ENCODE measurements at regions not wholly inside any gene's neighbourhood (a gene's known extent, or its start where the extent isn't known, plus 50 kb on each side); places are given as distances from the start of the nearest gene placed in this dataset.

GRCh38 chr5:166708291-166708690 lies 1583.2 kb upstream of the WWC1 start:
- Histone ChIP-seq H3K4me1 (ENCODE audit: control insufficient read depth in 1 of 2, insufficient read depth in 2 of 2, low read length in 2 of 2) (no peaks in the 10 kb centered on the region), H3K27me3 (ENCODE audit: control insufficient read depth in 1 of 2, insufficient read depth in 2 of 2, low read length in 1 of 2) (no peaks in the 10 kb centered on the region), H3K4me3 (ENCODE audit: low read length in 2 of 2) (no peak overlapping the region), H3K36me3 (ENCODE audit: control insufficient read depth in 1 of 2, insufficient read depth in 2 of 2, low read length in 1 of 2) (no peaks in the 10 kb centered on the region), H3K9me3 (ENCODE audit: control insufficient read depth, low read length) (no peaks in the 10 kb centered on the region), H3K27ac (ENCODE audit: low read depth in 1 of 2, low read length in 2 of 2) (no peak overlapping the region)
- 50 to 53% methylated on average over 3 of the region's 3 CpGs for WGBS, 2 donors
- DNase-seq (no peak), ATAC-seq (ENCODE audit: low FRiP score) (no peak)
- intact Hi-C loops (cut with DNase I) = no loop called here

- Histone ChIP-seq H3K4me3 (ENCODE audit: low read length in 2 of 2) (no peak overlapping the region), H3K4me1 (ENCODE audit: control insufficient read depth in 1 of 2, insufficient read depth in 2 of 2, low read length in 2 of 2) (no peaks in the 10 kb centered on the region), H3K9me3 (ENCODE audit: control insufficient read depth, low read length) (no peaks in the 10 kb centered on the region), H3K27ac (ENCODE audit: low read depth in 1 of 2, low read length in 2 of 2) (no peak overlapping the region), H3K36me3 (ENCODE audit: control insufficient read depth in 1 of 2, insufficient read depth in 2 of 2, low read length in 1 of 2) (no peaks in the 10 kb centered on the region), H3K27me3 (ENCODE audit: control insufficient read depth in 1 of 2, insufficient read depth in 2 of 2, low read length in 1 of 2) (no peaks in the 10 kb centered on the region)
- WGBS, 2 donors = 73 to 75% methylated on average over 1 of the region's 1 CpG
- no peak for ATAC-seq (ENCODE audit: low FRiP score)
- intact Hi-C loops (cut with DNase I) = no loop called here
- no peak for DNase-seq
Measured at GRCh38 chr5:166709691-166710090, 1581.8 kb upstream of the WWC1 start.

- H3K4me3 ChIP-seq (ENCODE audit: low read length in 2 of 2) = no peak overlapping the region
- WGBS, 2 donors = 33 to 46% methylated on average over 2 of the region's 2 CpGs
- no peak overlapping the region for H3K27ac ChIP-seq (ENCODE audit: low read depth in 1 of 2, low read length in 2 of 2)
- ATAC-seq (ENCODE audit: low FRiP score) (no peak), DNase-seq (no peak)
- H3K27me3 ChIP-seq (ENCODE audit: control insufficient read depth in 1 of 2, insufficient read depth in 2 of 2, low read length in 1 of 2) = no peaks in the 10 kb centered on the region
- no peaks in the 10 kb centered on the region for H3K36me3 ChIP-seq (ENCODE audit: control insufficient read depth in 1 of 2, insufficient read depth in 2 of 2, low read length in 1 of 2)
- intact Hi-C loops (cut with DNase I) = no loop called here
- no peaks in the 10 kb centered on the region for H3K9me3 ChIP-seq (ENCODE audit: control insufficient read depth, low read length)
- H3K4me1 ChIP-seq (ENCODE audit: control insufficient read depth in 1 of 2, insufficient read depth in 2 of 2, low read length in 2 of 2) = no peaks in the 10 kb centered on the region
Measured at GRCh38 chr5:166710271-166710670, 1581.2 kb upstream of the WWC1 start.

- Histone ChIP-seq H3K27ac (ENCODE audit: low read depth in 1 of 2, low read length in 2 of 2) (no peak overlapping the region), H3K9me3 (ENCODE audit: control insufficient read depth, low read length) (no peaks in the 10 kb centered on the region), H3K4me3 (ENCODE audit: low read length in 2 of 2) (no peak overlapping the region), H3K4me1 (ENCODE audit: control insufficient read depth in 1 of 2, insufficient read depth in 2 of 2, low read length in 2 of 2) (no peaks in the 10 kb centered on the region), H3K36me3 (ENCODE audit: control insufficient read depth in 1 of 2, insufficient read depth in 2 of 2, low read length in 1 of 2) (no peaks in the 10 kb centered on the region), H3K27me3 (ENCODE audit: control insufficient read depth in 1 of 2, insufficient read depth in 2 of 2, low read length in 1 of 2) (no peaks in the 10 kb centered on the region)
- 53 to 61% methylated on average over 1 of the region's 1 CpG for WGBS, 2 donors
- ATAC-seq (ENCODE audit: low FRiP score) (no peak), DNase-seq (no peak)
- intact Hi-C loops (cut with DNase I) = no loop called here
Measured at GRCh38 chr5:166712447-166713185, 1578.8 kb upstream of the WWC1 start.

GRCh38 chr5:166713295-166713694 lies 1578.2 kb upstream of the WWC1 start:
- intact Hi-C loops (cut with DNase I) = no loop called here
- H3K27ac ChIP-seq (ENCODE audit: low read depth in 1 of 2, low read length in 2 of 2) = no peak overlapping the region
- no peak for DNase-seq
- no peak for ATAC-seq (ENCODE audit: low FRiP score)
- no peaks in the 10 kb centered on the region for H3K27me3 ChIP-seq (ENCODE audit: control insufficient read depth in 1 of 2, insufficient read depth in 2 of 2, low read length in 1 of 2)
- 71 to 77% methylated on average over 8 of the region's 8 CpGs for WGBS, 2 donors
- no peaks in the 10 kb centered on the region for H3K36me3 ChIP-seq (ENCODE audit: control insufficient read depth in 1 of 2, insufficient read depth in 2 of 2, low read length in 1 of 2)
- H3K4me3 ChIP-seq (ENCODE audit: low read length in 2 of 2) = no peak overlapping the region
- no peaks in the 10 kb centered on the region for H3K9me3 ChIP-seq (ENCODE audit: control insufficient read depth, low read length)
- no peaks in the 10 kb centered on the region for H3K4me1 ChIP-seq (ENCODE audit: control insufficient read depth in 1 of 2, insufficient read depth in 2 of 2, low read length in 2 of 2)

- Histone ChIP-seq H3K27me3 (ENCODE audit: control insufficient read depth in 1 of 2, insufficient read depth in 2 of 2, low read length in 1 of 2) (no peaks in the 10 kb centered on the region), H3K4me3 (ENCODE audit: low read length in 2 of 2) (no peak overlapping the region), H3K36me3 (ENCODE audit: control insufficient read depth in 1 of 2, insufficient read depth in 2 of 2, low read length in 1 of 2) (no peaks in the 10 kb centered on the region), H3K4me1 (ENCODE audit: control insufficient read depth in 1 of 2, insufficient read depth in 2 of 2, low read length in 2 of 2) (no peaks in the 10 kb centered on the region), H3K27ac (ENCODE audit: low read depth in 1 of 2, low read length in 2 of 2) (no peak overlapping the region), H3K9me3 (ENCODE audit: control insufficient read depth, low read length) (peaks cover 1% of the 10 kb centered on the region)
- no peak for ATAC-seq (ENCODE audit: low FRiP score)
- intact Hi-C loops (cut with DNase I) = no loop called here
- DNase-seq = no peak
- 69% methylated on average over 6 of the region's 6 CpGs for WGBS, 2 donors
Measured at GRCh38 chr5:166716856-166717492, 1574.5 kb upstream of the WWC1 start.

- ATAC-seq (ENCODE audit: low FRiP score) = no peak
- H3K27me3 ChIP-seq (ENCODE audit: control insufficient read depth in 1 of 2, insufficient read depth in 2 of 2, low read length in 1 of 2) = no peaks in the 10 kb centered on the region
- H3K4me1 ChIP-seq (ENCODE audit: control insufficient read depth in 1 of 2, insufficient read depth in 2 of 2, low read length in 2 of 2) = no peaks in the 10 kb centered on the region
- intact Hi-C loops (cut with DNase I) = no loop called here
- no peak for DNase-seq
- H3K9me3 ChIP-seq (ENCODE audit: control insufficient read depth, low read length) = peaks cover 1% of the 10 kb centered on the region
- H3K36me3 ChIP-seq (ENCODE audit: control insufficient read depth in 1 of 2, insufficient read depth in 2 of 2, low read length in 1 of 2) = no peaks in the 10 kb centered on the region
- H3K4me3 ChIP-seq (ENCODE audit: low read length in 2 of 2) = no peak overlapping the region
- WGBS, 2 donors = 68 to 71% methylated on average over 2 of the region's 2 CpGs
- no peak overlapping the region for H3K27ac ChIP-seq (ENCODE audit: low read depth in 1 of 2, low read length in 2 of 2)
Measured at GRCh38 chr5:166719991-166720390, 1571.5 kb upstream of the WWC1 start.

GRCh38 chr5:166722939-166723338 lies 1568.5 kb upstream of the WWC1 start:
- no peak for ATAC-seq (ENCODE audit: low FRiP score)
- Histone ChIP-seq H3K4me3 (ENCODE audit: low read length in 2 of 2) (no peak overlapping the region), H3K27ac (ENCODE audit: low read depth in 1 of 2, low read length in 2 of 2) (no peak overlapping the region), H3K9me3 (ENCODE audit: control insufficient read depth, low read length) (peaks cover 1% of the 10 kb centered on the region), H3K36me3 (ENCODE audit: control insufficient read depth in 1 of 2, insufficient read depth in 2 of 2, low read length in 1 of 2) (no peaks in the 10 kb centered on the region), H3K27me3 (ENCODE audit: control insufficient read depth in 1 of 2, insufficient read depth in 2 of 2, low read length in 1 of 2) (no peaks in the 10 kb centered on the region), H3K4me1 (ENCODE audit: control insufficient read depth in 1 of 2, insufficient read depth in 2 of 2, low read length in 2 of 2) (no peaks in the 10 kb centered on the region)
- intact Hi-C loops (cut with DNase I) = no loop called here
- DNase-seq = no peak
- WGBS, 2 donors = 90% methylated on average over 2 of the region's 2 CpGs

GRCh38 chr5:166724284-166724683 lies 1567.2 kb upstream of the WWC1 start:
- Histone ChIP-seq H3K9me3 (ENCODE audit: control insufficient read depth, low read length) (peaks cover 1% of the 10 kb centered on the region), H3K4me1 (ENCODE audit: control insufficient read depth in 1 of 2, insufficient read depth in 2 of 2, low read length in 2 of 2) (no peaks in the 10 kb centered on the region), H3K36me3 (ENCODE audit: control insufficient read depth in 1 of 2, insufficient read depth in 2 of 2, low read length in 1 of 2) (no peaks in the 10 kb centered on the region), H3K27me3 (ENCODE audit: control insufficient read depth in 1 of 2, insufficient read depth in 2 of 2, low read length in 1 of 2) (no peaks in the 10 kb centered on the region), H3K4me3 (ENCODE audit: low read length in 2 of 2) (no peak overlapping the region), H3K27ac (ENCODE audit: low read depth in 1 of 2, low read length in 2 of 2) (no peak overlapping the region)
- DNase-seq = no peak
- intact Hi-C loops (cut with DNase I) = no loop called here
- no peak for ATAC-seq (ENCODE audit: low FRiP score)
- WGBS, 2 donors = 64% methylated on average over 5 of the region's 5 CpGs

Data from aorta (tissue), 5 donors.